NCI-H82 treated with DMSO at 0.1 percent for 48 hours (cell line): ENCODE measurements at regions not wholly inside any gene's neighbourhood (a gene's known extent, or its start where the extent isn't known, plus 50 kb on each side); places are given as distances from the start of the nearest gene placed in this dataset.
"Not testable (repeated sequence)": the region's sequence is repeated elsewhere in the genome, so short reads cannot be mapped to it uniquely, and the experiment has no call there.

Experiments used
- DNase-seq: peaks from one replicate; lab custom pipeline; 2025; ENCODE audit not compliant: unreplicated experiment; lab: John Stamatoyannopoulos, UW

- no peak for DNase-seq
Measured at GRCh38 chr5:156019571-156020180, 307.3 kb upstream of the SGCD start.

GRCh38 chr5:156020647-156021046 lies 306.3 kb upstream of the SGCD start:
- no peak for DNase-seq

- no peak for DNase-seq
Measured at GRCh38 chr5:156021866-156022265, 305.1 kb upstream of the SGCD start.

GRCh38 chr5:156025656-156026055 lies 301.3 kb upstream of the SGCD start:
- no peak for DNase-seq

GRCh38 chr5:156031181-156031580 lies 295.8 kb upstream of the SGCD start:
- DNase-seq: no peak

- DNase-seq: no peak
Measured at GRCh38 chr5:156036640-156037039, 290.3 kb upstream of the SGCD start.

GRCh38 chr5:156037151-156037909 lies 289.6 kb upstream of the SGCD start:
- DNase-seq: no peak

GRCh38 chr5:156042726-156043125 lies 284.2 kb upstream of the SGCD start:
- DNase-seq: no peak

GRCh38 chr5:156043351-156043750 lies 283.6 kb upstream of the SGCD start:
- DNase-seq: no peak

- no peak for DNase-seq
Measured at GRCh38 chr5:156051972-156052371, 275.0 kb upstream of the SGCD start.

GRCh38 chr5:156052656-156053055 lies 274.3 kb upstream of the SGCD start:
- DNase-seq: no peak

GRCh38 chr5:156053056-156053455 lies 273.9 kb upstream of the SGCD start:
- no peak for DNase-seq

GRCh38 chr5:156076912-156077311 lies 250.1 kb upstream of the SGCD start:
- no peak for DNase-seq

GRCh38 chr5:156087577-156088110 lies 239.3 kb upstream of the SGCD start:
- DNase-seq: no peak

GRCh38 chr5:156089955-156090940 lies 236.7 kb upstream of the SGCD start:
- DNase-seq: not testable (repeated sequence)

- no peak for DNase-seq
Measured at GRCh38 chr5:156093024-156093423, 233.9 kb upstream of the SGCD start.

GRCh38 chr5:156094001-156094400 lies 233.0 kb upstream of the SGCD start:
- no peak for DNase-seq

GRCh38 chr5:156095709-156096241 lies 231.2 kb upstream of the SGCD start:
- no peak for DNase-seq

GRCh38 chr5:156096259-156096658 lies 230.7 kb upstream of the SGCD start:
- no peak for DNase-seq

- no peak for DNase-seq
Measured at GRCh38 chr5:156103155-156103885, 223.6 kb upstream of the SGCD start.
